ENCODE measurements at regions not wholly inside any gene's neighbourhood (a gene's known extent, or its start where the extent isn't known, plus 50 kb on each side); places are given as distances from the start of the nearest gene placed in this dataset.
"Not testable (repeated sequence)": the region's sequence is repeated elsewhere in the genome, so short reads cannot be mapped to it uniquely, and the experiment has no call there.

DNA sequence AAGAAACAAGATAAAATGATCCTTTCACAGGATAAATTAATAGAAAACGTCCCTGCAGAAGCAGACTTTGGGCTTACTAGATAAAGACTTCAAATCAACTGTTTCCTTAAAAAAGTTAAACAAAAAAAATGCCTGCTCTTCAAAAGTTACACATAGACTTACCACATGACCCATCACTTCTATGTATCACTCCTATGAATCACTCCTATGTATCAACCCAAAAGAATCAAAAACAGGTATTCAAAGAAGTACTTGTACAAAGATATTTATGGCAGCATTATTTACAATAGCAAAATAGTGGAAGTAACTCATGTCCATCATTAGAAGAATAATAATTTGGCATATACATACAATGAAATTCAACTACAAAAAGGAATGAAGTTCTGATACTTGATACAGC is 56.3 kb upstream of the PRDM9 start:
- peaks cover 0 to 12% (median 4%) of the 10 kb centered on the region in 7 donors for H3K9me3 Mint-ChIP-seq
- H3K4me3 Mint-ChIP-seq = no peak overlapping the region
- no peaks in the 10 kb centered on the region for H3K36me3 Mint-ChIP-seq
- no peaks in the 10 kb centered on the region for H3K27me3 Mint-ChIP-seq
- no peaks in the 10 kb centered on the region for H3K4me1 Mint-ChIP-seq
- no peak overlapping the region for H3K27ac Mint-ChIP-seq
- DNase-seq = no peak
- no peak for ATAC-seq (ENCODE audit: low read depth in 2 of 2)

DNA sequence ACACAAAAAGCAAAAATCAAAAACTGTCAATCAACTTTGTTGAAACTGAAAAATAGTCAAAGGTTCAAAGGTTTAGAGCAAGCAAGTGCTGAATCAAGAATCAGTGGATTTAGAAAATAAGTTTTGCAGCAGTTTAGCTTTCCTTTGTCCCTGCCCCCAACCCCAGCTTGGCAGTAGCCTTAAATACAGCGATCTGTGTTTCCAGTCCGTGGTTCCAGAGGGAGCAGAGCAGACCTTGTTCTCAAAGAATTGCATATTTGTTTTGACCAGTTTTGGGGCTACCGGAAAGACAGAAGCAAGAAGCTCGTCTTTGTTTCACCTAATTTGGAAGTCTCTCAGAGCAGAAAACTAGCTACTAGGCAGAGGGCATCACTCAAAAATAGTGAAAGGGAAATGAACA is 57.2 kb upstream of the PRDM9 start:
- peaks cover 0 to 5% (median 2%) of the 10 kb centered on the region in 7 donors for H3K9me3 Mint-ChIP-seq
- ATAC-seq (ENCODE audit: low read depth in 2 of 2) = no peak
- H3K4me3 Mint-ChIP-seq = no peak overlapping the region
- no peaks in the 10 kb centered on the region for H3K27me3 Mint-ChIP-seq
- no peaks in the 10 kb centered on the region for H3K4me1 Mint-ChIP-seq
- H3K27ac Mint-ChIP-seq = no peak overlapping the region
- H3K36me3 Mint-ChIP-seq = no peaks in the 10 kb centered on the region
- no peak for DNase-seq

- no peak overlapping the region for H3K4me3 Mint-ChIP-seq
- ATAC-seq (ENCODE audit: low read depth in 2 of 2) (no peak), DNase-seq (no peak)
- H3K36me3 Mint-ChIP-seq = no peaks in the 10 kb centered on the region
- H3K9me3 Mint-ChIP-seq = peaks cover 0 to 5% (median 3%) of the 10 kb centered on the region in 7 donors
- no peak overlapping the region for H3K27ac Mint-ChIP-seq
- no peaks in the 10 kb centered on the region for H3K27me3 Mint-ChIP-seq
- H3K4me1 Mint-ChIP-seq = no peaks in the 10 kb centered on the region
Measured at GRCh38 chr5:23448627-23449026, 58.8 kb upstream of the PRDM9 start.

DNA sequence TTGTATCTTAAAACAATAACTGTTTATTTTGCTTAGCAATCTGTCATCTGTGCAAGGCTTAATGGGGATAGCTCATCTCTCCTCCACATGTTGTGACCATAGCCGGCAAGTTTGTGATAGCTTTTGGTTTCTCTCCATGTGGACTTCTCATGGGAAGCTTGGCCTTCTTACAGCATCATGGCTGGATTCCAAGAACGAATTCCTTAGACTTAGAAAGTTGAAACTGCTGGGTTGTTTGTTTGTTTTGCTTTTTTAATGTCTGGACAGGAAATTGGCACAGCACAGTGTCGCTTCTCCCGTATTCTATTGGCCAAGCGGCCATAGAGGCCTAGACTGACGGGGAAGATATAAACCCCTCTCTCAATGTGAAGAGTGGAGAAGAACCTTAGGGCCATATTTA is 61.0 kb upstream of the PRDM9 start:
- DNase-seq = no peak
- Mint-ChIP-seq H3K27ac (no peak overlapping the region), H3K27me3 (no peaks in the 10 kb centered on the region), H3K4me3 (no peak overlapping the region), H3K9me3 (peaks cover 0 to 5% (median 2%) of the 10 kb centered on the region in 7 donors), H3K4me1 (no peaks in the 10 kb centered on the region), H3K36me3 (no peaks in the 10 kb centered on the region)
- ATAC-seq (ENCODE audit: low read depth in 2 of 2) = no peak

DNA sequence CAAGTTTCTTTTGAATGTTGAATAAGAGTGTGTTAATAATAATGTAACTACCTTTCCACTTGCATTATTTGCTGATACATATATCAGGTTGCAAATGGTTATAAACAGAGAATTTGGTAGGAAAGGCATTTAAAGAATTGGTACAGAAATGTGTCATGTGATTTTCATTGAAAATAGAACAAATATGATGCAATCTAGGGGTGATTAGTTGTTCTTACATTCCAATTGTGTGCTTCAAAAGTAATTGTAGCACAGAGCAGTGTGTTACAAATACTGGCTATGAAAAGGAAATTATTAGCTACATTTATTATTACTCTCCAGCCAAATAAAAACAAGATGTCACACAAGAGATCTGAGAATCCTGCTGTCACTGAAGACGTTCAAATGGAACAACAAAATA is 61.8 kb upstream of the PRDM9 start:
- Mint-ChIP-seq H3K4me1 (no peaks in the 10 kb centered on the region), H3K27ac (no peak overlapping the region), H3K9me3 (peaks cover 0 to 5% (median 2%) of the 10 kb centered on the region in 7 donors), H3K27me3 (no peaks in the 10 kb centered on the region), H3K36me3 (no peaks in the 10 kb centered on the region), H3K4me3 (no peak overlapping the region)
- DNase-seq = no peak
- ATAC-seq (ENCODE audit: low read depth in 2 of 2) = no peak

- no peaks in the 10 kb centered on the region for H3K27me3 Mint-ChIP-seq
- no peak overlapping the region for H3K4me3 Mint-ChIP-seq
- ATAC-seq (ENCODE audit: low read depth in 2 of 2) (no peak), DNase-seq (no peak)
- H3K9me3 Mint-ChIP-seq = peaks cover 0 to 3% (median 0%) of the 10 kb centered on the region in 7 donors
- H3K27ac Mint-ChIP-seq = no peak overlapping the region
- no peaks in the 10 kb centered on the region for H3K4me1 Mint-ChIP-seq
- H3K36me3 Mint-ChIP-seq = no peaks in the 10 kb centered on the region
Measured at GRCh38 chr5:23440703-23441102, 66.7 kb upstream of the PRDM9 start.

DNA sequence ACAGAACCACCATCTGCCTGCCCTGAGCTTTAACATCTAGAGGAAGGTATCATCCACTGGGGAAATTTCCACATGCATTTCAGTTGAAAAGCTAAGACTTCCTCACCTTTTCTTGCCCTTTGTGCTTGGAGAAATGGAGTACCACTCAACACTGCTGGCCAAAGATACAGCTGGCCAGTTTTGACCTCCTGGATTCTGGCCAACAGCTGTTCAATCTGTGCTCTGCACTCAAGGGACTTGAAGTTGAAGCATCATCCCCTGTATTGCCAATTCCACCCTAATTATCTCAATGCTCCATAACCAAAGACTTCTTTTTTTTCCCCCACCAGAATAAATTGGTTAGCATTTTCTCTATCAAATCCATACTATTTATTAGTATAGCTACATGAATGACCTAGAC is 70.4 kb upstream of the PRDM9 start:
- ATAC-seq (ENCODE audit: low read depth in 2 of 2) = no peak
- Mint-ChIP-seq H3K36me3 (no peaks in the 10 kb centered on the region), H3K4me3 (no peak overlapping the region)

DNA sequence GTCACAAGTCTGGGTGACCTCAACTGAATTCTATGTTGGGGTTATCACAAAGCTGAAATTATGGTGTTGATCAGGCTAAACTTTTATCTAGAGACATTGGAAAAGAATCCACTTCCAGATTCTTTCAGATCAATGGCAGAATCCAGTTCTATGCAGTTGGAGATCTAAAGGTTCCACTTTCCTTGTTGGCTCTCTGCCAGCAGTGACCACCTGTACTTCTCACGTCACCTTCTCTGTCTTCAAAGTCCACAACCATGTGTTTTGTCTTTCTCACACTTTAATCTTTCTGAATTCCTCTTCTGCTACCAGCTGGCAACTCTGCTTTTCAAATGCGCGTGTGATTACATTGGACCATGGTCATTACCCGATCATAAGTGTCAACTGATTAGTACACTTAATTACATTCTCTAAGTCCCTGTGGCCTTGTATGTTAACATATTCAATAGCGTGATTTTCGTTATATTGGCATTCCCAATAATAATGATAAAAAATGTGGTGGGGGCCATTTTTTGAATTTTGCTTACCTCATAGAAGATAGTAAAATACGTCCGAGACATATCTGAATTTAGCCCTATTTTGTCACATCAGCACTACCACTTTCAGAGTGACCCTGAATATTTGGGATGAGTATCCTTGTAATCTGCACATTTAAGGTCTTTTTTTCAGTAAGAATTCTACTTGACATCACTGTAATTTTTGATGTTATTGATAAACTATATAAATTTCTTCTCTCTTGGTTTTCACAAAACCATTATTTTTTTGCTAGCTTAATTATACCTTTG is 73.7 kb upstream of the PRDM9 start:
- Mint-ChIP-seq H3K9me3 (peaks cover 0 to 5% (median 0%) of the 10 kb centered on the region in 7 donors), H3K27me3 (no peaks in the 10 kb centered on the region), H3K4me1 (no peaks in the 10 kb centered on the region), H3K36me3 (no peaks in the 10 kb centered on the region), H3K27ac (no peak overlapping the region), H3K4me3 (no peak overlapping the region)
- ATAC-seq (ENCODE audit: low read depth in 2 of 2) (no peak), DNase-seq (no peak)

More for the DNA sequence above, 70.4 kb upstream of the PRDM9 start:
- Mint-ChIP-seq H3K9me3 (peaks cover 0 to 2% (median 1%) of the 10 kb centered on the region in 7 donors), H3K27ac (peak overlapping the region in 1 of 6 donors; percentile 33), H3K27me3 (no peaks in the 10 kb centered on the region), H3K4me1 (no peaks in the 10 kb centered on the region)
- no peak for DNase-seq

DNA sequence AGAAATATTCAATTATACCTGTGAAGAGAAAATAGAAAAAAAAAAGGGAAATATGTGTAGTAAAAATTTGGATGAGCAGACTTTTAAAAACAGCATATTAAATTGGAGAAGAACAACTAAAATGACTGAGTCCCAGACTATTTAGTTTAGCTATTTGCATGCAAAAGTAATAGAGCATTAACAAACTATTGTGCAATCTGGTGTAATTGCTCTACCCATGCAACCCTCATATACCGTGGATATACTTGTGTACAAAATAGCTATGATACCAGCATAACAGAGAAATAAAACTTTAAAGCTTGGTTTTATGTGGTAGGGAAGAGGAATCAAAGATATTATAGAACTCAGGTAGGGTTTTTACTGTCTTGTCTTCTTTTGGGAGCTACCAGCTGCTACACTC is 78.7 kb upstream of the PRDM9 start:
- H3K27ac Mint-ChIP-seq = no peak overlapping the region
- no peaks in the 10 kb centered on the region for H3K36me3 Mint-ChIP-seq
- no peak for DNase-seq
- no peaks in the 10 kb centered on the region for H3K4me1 Mint-ChIP-seq
- peaks cover 0 to 10% (median 2%) of the 10 kb centered on the region in 7 donors for H3K9me3 Mint-ChIP-seq
- no peaks in the 10 kb centered on the region for H3K27me3 Mint-ChIP-seq
- ATAC-seq (ENCODE audit: low read depth in 2 of 2) = no peak
- H3K4me3 Mint-ChIP-seq = no peak overlapping the region

GRCh38 chr5:23420214-23420613 is 87.2 kb upstream of the PRDM9 start:
- not testable (repeated sequence) for ATAC-seq (ENCODE audit: low read depth in 2 of 2); H3K27me3 Mint-ChIP-seq; DNase-seq; H3K4me1 Mint-ChIP-seq; H3K27ac Mint-ChIP-seq; H3K4me3 Mint-ChIP-seq; H3K36me3 Mint-ChIP-seq; H3K9me3 Mint-ChIP-seq

DNA sequence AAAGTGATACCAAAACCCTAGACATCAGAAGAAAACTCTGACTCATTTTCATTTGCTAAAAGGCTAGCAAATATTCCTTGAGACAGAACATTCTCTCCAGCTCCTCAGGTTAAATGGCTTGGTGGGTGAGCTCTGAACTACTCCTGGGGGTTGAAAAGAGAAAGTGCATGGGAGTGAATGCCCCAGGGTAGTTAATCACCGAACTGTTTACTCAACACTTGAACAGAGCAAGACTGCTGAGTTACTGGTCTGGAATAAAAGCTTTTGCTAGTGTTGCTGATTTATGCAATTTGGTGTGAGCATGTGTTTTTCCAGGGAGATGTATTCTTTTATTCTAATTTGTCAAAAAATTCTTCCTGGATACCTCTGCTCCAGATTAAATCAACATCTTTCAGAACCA is 88.3 kb upstream of the PRDM9 start:
- no peak overlapping the region for H3K4me3 Mint-ChIP-seq
- H3K4me1 Mint-ChIP-seq = no peaks in the 10 kb centered on the region
- ATAC-seq (ENCODE audit: low read depth in 2 of 2) (no peak), DNase-seq (no peak)
- H3K27ac Mint-ChIP-seq = peak overlapping the region in 1 of 6 donors; percentile 67
- H3K27me3 Mint-ChIP-seq = no peaks in the 10 kb centered on the region
- peaks cover 0 to 8% (median 2%) of the 10 kb centered on the region in 7 donors for H3K9me3 Mint-ChIP-seq
- no peaks in the 10 kb centered on the region for H3K36me3 Mint-ChIP-seq

GRCh38 chr5:23412515-23412914 is 94.9 kb upstream of the PRDM9 start:
- no peak for DNase-seq
- Mint-ChIP-seq H3K27me3 (no peaks in the 10 kb centered on the region), H3K27ac (no peak overlapping the region), H3K9me3 (peaks cover 0 to 7% (median 2%) of the 10 kb centered on the region in 7 donors), H3K4me3 (no peak overlapping the region), H3K36me3 (no peaks in the 10 kb centered on the region), H3K4me1 (no peaks in the 10 kb centered on the region)
- no peak for ATAC-seq (ENCODE audit: low read depth in 2 of 2)

DNA sequence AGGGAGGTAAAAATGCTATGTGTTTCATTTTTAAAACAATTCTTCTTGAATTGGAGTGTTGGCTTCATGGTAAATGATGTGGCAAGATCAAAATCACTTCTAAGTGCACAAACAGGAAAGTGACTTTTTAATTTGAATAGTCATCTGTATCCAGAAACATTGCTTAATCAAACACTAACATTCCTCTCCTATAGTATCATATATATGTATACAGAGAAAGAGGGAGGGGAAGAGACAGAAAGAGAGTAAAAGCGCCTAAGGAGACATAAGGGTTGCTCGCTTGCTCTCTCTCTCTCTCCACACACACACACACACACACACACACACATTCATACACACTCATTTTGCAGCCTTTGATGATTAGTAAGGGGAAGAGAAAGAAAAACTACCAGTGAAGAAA is 95.4 kb upstream of the PRDM9 start:
- Mint-ChIP-seq H3K36me3 (no peaks in the 10 kb centered on the region), H3K27ac (no peak overlapping the region), H3K4me1 (no peaks in the 10 kb centered on the region), H3K9me3 (peaks cover 0 to 7% (median 2%) of the 10 kb centered on the region in 7 donors), H3K4me3 (no peak overlapping the region), H3K27me3 (no peaks in the 10 kb centered on the region)
- DNase-seq (no peak), ATAC-seq (ENCODE audit: low read depth in 2 of 2) (no peak)

GRCh38 chr5:23411200-23411599 is 96.2 kb upstream of the PRDM9 start:
- no peaks in the 10 kb centered on the region for H3K4me1 Mint-ChIP-seq
- H3K36me3 Mint-ChIP-seq = no peaks in the 10 kb centered on the region
- H3K27ac Mint-ChIP-seq = no peak overlapping the region
- DNase-seq = no peak
- H3K4me3 Mint-ChIP-seq = no peak overlapping the region
- H3K27me3 Mint-ChIP-seq = no peaks in the 10 kb centered on the region
- ATAC-seq (ENCODE audit: low read depth in 2 of 2) = no peak
- H3K9me3 Mint-ChIP-seq = peaks cover 0 to 7% (median 2%) of the 10 kb centered on the region in 7 donors

- not testable (repeated sequence) for H3K36me3 Mint-ChIP-seq; DNase-seq; H3K27me3 Mint-ChIP-seq; H3K9me3 Mint-ChIP-seq; H3K4me3 Mint-ChIP-seq; H3K27ac Mint-ChIP-seq; H3K4me1 Mint-ChIP-seq; ATAC-seq (ENCODE audit: low read depth in 2 of 2)
Measured at GRCh38 chr5:23410775-23411174, 96.6 kb upstream of the PRDM9 start.
